ENCODE measurements at regions not wholly inside any gene's neighbourhood (a gene's known extent, or its start where the extent isn't known, plus 50 kb on each side); places are given as distances from the start of the nearest gene placed in this dataset.

DNA sequence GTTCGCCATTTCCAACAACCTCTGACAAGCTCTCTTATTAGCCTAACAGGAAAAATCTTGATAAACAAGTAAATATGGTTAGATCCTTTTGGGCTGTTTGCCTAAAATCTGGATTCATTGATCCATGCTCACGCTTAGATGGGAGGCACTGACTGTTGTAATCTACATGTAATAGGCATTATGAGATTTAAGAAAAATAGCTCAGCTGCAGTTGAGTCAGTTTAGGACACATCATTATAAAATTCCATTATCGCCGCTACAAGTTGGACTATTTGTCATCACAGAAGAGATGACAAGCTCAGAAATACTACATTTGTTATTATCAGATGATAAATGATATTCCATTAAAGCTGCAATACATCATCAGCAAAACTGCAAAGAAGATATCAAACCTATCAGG lies 524.0 kb downstream of the TOX3 start:
- TF ChIP-seq CTCF (conservative IDR thresholded peaks at IDR 0.05) (no peak), EZH2 (IDR thresholded peaks at IDR 0.05; ENCODE audit: low read depth) (no peak)
